NCI-H1694 (cell line): ENCODE measurements at regions not wholly inside any gene's neighbourhood (a gene's known extent, or its start where the extent isn't known, plus 50 kb on each side); places are given as distances from the start of the nearest gene placed in this dataset.
"Not testable (repeated sequence)": the region's sequence is repeated elsewhere in the genome, so short reads cannot be mapped to it uniquely, and the experiment has no call there.

Experiments used
- DNase-seq: peaks from one replicate; lab custom pipeline; 2025; lab: John Stamatoyannopoulos, UW

- no peak for DNase-seq
Observed at GRCh38 chr4:60359746-60360367, 840.3 kb upstream of the ADGRL3 start.

- DNase-seq = no peak
Observed at GRCh38 chr4:60365176-60365575, 835.0 kb upstream of the ADGRL3 start.

GRCh38 chr4:60366661-60367060 lies 833.5 kb upstream of the ADGRL3 start:
- no peak for DNase-seq

- DNase-seq = no peak
Observed at GRCh38 chr4:60368986-60369385, 831.1 kb upstream of the ADGRL3 start.

- no peak for DNase-seq
Observed at GRCh38 chr4:60378010-60378409, 822.1 kb upstream of the ADGRL3 start.

- no peak for DNase-seq
Observed at GRCh38 chr4:60384516-60384915, 815.6 kb upstream of the ADGRL3 start.

GRCh38 chr4:60389633-60390032 lies 810.5 kb upstream of the ADGRL3 start:
- DNase-seq = no peak

GRCh38 chr4:60396341-60397049 lies 803.6 kb upstream of the ADGRL3 start:
- DNase-seq = no peak

- DNase-seq = no peak
Observed at GRCh38 chr4:60400593-60400992, 799.5 kb upstream of the ADGRL3 start.

GRCh38 chr4:60404027-60404426 lies 796.1 kb upstream of the ADGRL3 start:
- no peak for DNase-seq

GRCh38 chr4:60422439-60422838 lies 777.7 kb upstream of the ADGRL3 start:
- no peak for DNase-seq

- DNase-seq = not testable (repeated sequence)
Observed at GRCh38 chr4:60423573-60424184, 776.4 kb upstream of the ADGRL3 start.

- no peak for DNase-seq
Observed at GRCh38 chr4:60432911-60433310, 767.2 kb upstream of the ADGRL3 start.

GRCh38 chr4:60443068-60443467 lies 757.1 kb upstream of the ADGRL3 start:
- no peak for DNase-seq

GRCh38 chr4:60443796-60444195 lies 756.3 kb upstream of the ADGRL3 start:
- no peak for DNase-seq

- no peak for DNase-seq
Observed at GRCh38 chr4:60450054-60450453, 750.1 kb upstream of the ADGRL3 start.

- DNase-seq = no peak
Observed at GRCh38 chr4:60452266-60452665, 747.9 kb upstream of the ADGRL3 start.

GRCh38 chr4:60455380-60455779 lies 744.7 kb upstream of the ADGRL3 start:
- DNase-seq = no peak

- DNase-seq = no peak
Observed at GRCh38 chr4:60461551-60461950, 738.6 kb upstream of the ADGRL3 start.

GRCh38 chr4:60463857-60464502 lies 736.1 kb upstream of the ADGRL3 start:
- no peak for DNase-seq

GRCh38 chr4:60482921-60483351 lies 717.2 kb upstream of the ADGRL3 start:
- DNase-seq = no peak

GRCh38 chr4:60485276-60485675 lies 714.9 kb upstream of the ADGRL3 start:
- DNase-seq = no peak
